ENCODE measurements at regions not wholly inside any gene's neighbourhood (a gene's known extent, or its start where the extent isn't known, plus 50 kb on each side); places are given as distances from the start of the nearest gene placed in this dataset.

DNA sequence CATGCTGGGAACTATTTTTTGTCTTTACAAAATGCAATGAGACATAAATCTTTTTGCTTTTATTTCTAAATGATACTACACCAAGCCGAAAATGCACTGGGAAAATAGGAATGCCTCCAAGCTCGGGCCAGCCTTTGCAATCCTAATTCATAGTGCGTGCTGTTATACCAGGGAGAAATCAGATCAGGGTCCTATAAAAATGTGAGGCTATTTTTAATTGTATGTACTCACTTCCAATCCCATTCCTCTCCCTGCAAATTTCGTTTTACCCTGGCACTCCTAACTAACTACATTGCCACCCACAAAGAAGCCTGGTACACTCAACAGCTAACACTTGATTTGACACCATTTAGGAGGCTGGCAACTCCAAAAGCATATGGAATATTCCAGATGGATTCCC lies 350.6 kb upstream of the ZFP64 start:
- DNase-seq (ENCODE audit: low read depth), result no peak
- TF ChIP-seq, protein P1, sequence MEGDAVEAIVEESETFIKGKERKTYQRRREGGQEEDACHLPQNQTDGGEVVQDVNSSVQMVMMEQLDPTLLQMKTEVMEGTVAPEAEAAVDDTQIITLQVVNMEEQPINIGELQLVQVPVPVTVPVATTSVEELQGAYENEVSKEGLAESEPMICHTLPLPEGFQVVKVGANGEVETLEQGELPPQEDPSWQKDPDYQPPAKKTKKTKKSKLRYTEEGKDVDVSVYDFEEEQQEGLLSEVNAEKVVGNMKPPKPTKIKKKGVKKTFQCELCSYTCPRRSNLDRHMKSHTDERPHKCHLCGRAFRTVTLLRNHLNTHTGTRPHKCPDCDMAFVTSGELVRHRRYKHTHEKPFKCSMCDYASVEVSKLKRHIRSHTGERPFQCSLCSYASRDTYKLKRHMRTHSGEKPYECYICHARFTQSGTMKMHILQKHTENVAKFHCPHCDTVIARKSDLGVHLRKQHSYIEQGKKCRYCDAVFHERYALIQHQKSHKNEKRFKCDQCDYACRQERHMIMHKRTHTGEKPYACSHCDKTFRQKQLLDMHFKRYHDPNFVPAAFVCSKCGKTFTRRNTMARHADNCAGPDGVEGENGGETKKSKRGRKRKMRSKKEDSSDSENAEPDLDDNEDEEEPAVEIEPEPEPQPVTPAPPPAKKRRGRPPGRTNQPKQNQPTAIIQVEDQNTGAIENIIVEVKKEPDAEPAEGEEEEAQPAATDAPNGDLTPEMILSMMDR (IDR thresholded peaks at IDR 0.05; ENCODE audit: insufficient read depth, low read depth, low read length, missing control alignments), result no peak
- no peak overlapping the region for H3K4me3 ChIP-seq (ENCODE audit: low read length)

- DNase-seq (ENCODE audit: low read depth), result no peak
- TF ChIP-seq, protein P1 (IDR thresholded peaks at IDR 0.05; ENCODE audit: insufficient read depth, low read depth, low read length, missing control alignments), result no peak
Observed at GRCh38 chr20:52540509-52540908, 348.9 kb upstream of the ZFP64 start.

DNA sequence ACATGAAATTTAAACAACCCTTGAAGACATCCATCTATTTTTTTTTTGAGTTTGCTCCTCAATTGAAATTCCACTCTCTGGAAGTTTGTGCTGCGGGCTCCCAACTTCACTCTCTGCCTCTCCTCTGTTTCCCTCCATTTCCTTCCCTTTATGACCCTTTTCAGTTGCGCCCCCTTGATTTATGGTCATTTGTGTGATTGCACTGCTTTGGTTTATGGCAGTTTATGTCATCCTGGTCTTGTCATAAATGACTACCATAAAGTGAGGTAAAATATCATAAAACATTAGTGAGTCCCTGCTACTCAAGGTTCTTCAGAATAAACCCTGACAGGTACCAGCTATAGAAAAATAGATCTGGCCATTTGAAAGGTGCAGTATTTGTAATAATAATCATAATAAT lies 348.3 kb upstream of the ZFP64 start:
- no peak overlapping the region for H3K4me3 ChIP-seq (ENCODE audit: low read length)
- no peak for DNase-seq (ENCODE audit: low read depth)
- TF ChIP-seq, protein P1 (IDR thresholded peaks at IDR 0.05; ENCODE audit: insufficient read depth, low read depth, low read length, missing control alignments), result no peak

More at GRCh38 chr20:52540509-52540908, 348.9 kb upstream of the ZFP64 start:
- no peak overlapping the region for H3K4me3 ChIP-seq (ENCODE audit: low read length)

- TF ChIP-seq, protein P1 (IDR thresholded peaks at IDR 0.05; ENCODE audit: insufficient read depth, low read depth, low read length, missing control alignments), result no peak
- no peak for DNase-seq (ENCODE audit: low read depth)
- no peak overlapping the region for H3K4me3 ChIP-seq (ENCODE audit: low read length)
Observed at GRCh38 chr20:52536841-52537400, 345.3 kb upstream of the ZFP64 start.

DNA sequence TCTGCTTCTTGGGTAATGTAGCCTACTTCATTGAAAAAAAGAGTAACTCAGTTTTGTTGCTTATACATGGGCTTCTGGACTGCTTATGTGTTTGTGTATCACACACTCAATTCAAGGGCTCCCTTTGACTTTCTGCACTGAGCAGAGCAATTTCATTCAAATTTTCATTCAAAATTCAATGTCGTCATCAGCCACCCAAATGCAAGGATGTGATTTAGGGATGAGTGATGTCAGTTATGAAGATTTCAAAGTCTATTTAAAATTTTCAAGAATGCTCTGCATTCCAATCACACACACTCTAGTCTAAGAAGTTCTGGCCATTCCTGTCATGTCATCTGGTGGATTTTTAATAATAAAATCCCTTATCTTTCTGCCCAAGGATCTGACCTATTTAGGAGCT lies 344.5 kb upstream of the ZFP64 start:
- TF ChIP-seq, protein P1 (IDR thresholded peaks at IDR 0.05; ENCODE audit: insufficient read depth, low read depth, low read length, missing control alignments), result no peak
- no peak for DNase-seq (ENCODE audit: low read depth)
- H3K4me3 ChIP-seq (ENCODE audit: low read length), result no peak overlapping the region

GRCh38 chr20:52534616-52535015 lies 343.0 kb upstream of the ZFP64 start:
- no peak for DNase-seq (ENCODE audit: low read depth)
- TF ChIP-seq, protein P1 (IDR thresholded peaks at IDR 0.05; ENCODE audit: insufficient read depth, low read depth, low read length, missing control alignments), result no peak
- no peak overlapping the region for H3K4me3 ChIP-seq (ENCODE audit: low read length)

GRCh38 chr20:52533401-52533800 lies 341.8 kb upstream of the ZFP64 start:
- DNase-seq (ENCODE audit: low read depth), result no peak
- H3K4me3 ChIP-seq (ENCODE audit: low read length), result no peak overlapping the region
- TF ChIP-seq, protein P1 (IDR thresholded peaks at IDR 0.05; ENCODE audit: insufficient read depth, low read depth, low read length, missing control alignments), result no peak

Measured in epithelial cell of esophagus (primary cell).